Dermis blood vessel endothelial cell (primary cell): ENCODE measurements at regions not wholly inside any gene's neighbourhood (a gene's known extent, or its start where the extent isn't known, plus 50 kb on each side); places are given as distances from the start of the nearest gene placed in this dataset.

ENCODE experiments used
- DNase-seq: peaks from one replicate; pipeline ENCODE4 v3.0.0; 2010

DNA sequence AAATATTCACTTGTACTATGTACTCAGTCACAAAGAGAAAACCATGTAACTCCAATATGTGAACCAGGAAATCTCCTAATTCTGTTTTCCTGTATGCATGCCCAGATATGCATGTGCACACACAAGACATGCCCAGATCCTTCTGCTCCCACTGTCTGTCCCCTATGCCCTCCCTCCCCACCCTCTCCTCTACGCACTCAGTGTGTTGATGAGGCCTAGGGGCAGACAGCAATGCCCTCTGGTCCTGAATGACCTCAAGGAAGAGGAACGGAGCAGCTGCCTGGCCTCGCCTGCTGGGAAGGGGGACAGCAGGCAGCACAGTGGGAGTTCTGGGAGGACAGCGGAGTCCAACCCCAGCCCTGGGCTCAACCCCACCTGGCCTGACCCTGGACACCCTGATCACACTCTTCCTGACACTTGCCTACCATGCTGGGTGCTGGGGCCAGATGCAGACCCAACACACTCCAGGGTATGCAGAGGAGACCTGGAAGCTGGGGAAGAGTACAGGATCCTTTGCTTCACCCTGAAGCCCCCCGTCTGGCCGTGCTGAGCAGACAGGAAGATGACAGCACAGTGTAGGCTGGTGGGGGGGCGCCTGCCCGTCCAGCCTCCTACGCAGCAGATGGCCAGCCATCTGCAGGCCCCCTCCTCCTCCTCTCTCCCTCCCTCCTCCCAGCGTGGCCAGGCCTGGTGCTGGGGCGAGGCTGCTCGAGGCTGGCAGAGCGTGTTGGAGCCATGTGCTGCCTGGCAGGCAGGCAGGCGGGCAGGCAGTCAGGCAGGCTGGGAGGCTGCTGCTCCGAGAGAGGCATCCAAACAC is 106.6 kb upstream of the NCOR2 start:
- DNase-seq, result no peak

DNA sequence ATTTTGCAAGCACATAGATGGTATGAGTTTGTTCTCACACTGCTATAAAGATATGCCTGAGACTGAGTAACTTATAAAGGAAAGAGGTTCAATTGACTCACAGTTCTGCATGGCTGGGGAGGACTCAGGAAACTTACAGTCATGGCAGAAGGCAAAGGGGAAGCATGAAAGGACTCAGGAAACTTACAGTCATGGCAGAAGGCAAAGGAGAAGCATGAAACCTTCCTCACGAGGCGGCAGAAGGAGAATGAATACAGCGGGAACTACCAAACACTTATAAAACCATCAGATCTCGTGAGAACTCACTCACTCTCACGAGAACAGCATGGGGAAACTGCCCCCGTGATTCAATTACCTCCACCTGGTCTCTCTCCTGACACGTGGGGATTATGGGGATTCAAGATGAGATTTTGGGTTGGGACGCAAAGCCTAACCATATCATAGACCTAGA is 101.9 kb upstream of the NCOR2 start:
- DNase-seq, result peak; percentile 71

GRCh38 chr12:124668602-124669001 is 101.2 kb upstream of the NCOR2 start:
- no peak for DNase-seq

DNA sequence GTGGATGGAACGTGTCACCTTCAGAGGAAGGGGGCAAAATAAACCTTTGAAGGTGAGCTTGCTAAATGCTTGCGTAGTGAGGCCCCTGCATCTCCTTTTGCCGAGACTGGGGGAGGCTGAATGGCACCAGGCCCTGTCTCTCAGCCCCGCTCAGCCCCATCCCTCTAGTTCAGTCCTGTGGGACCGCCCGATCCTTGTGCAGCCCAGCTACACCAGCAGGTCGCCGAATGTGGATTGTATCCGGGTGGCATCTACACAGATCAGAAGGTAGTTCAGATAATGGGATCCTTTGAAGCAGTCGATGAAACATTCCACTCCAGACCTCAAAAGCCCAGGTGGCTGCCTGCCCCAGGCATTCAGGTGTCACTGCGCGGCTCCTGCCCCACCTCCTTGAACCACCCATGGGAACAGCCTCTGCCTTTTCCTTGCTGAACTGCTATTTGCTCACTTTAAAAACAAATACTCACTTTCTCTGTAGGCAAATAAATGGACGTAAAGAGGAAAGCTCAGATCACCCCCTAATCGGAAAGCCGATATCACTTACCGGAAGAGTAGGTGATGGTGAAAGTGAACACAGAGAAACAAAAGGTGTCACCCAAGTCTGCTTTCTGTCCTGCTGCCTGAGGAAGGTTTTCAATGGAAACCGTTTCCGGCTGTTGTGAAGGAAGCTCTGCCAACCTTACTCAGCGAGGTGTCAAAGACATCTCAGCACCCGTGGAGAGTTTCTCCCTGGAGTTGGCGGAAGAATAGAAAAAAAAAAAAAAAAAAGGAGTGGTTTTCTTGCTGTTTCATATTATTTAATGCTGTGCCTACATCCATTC is 100.3 kb upstream of the NCOR2 start:
- DNase-seq, result no peak

DNA sequence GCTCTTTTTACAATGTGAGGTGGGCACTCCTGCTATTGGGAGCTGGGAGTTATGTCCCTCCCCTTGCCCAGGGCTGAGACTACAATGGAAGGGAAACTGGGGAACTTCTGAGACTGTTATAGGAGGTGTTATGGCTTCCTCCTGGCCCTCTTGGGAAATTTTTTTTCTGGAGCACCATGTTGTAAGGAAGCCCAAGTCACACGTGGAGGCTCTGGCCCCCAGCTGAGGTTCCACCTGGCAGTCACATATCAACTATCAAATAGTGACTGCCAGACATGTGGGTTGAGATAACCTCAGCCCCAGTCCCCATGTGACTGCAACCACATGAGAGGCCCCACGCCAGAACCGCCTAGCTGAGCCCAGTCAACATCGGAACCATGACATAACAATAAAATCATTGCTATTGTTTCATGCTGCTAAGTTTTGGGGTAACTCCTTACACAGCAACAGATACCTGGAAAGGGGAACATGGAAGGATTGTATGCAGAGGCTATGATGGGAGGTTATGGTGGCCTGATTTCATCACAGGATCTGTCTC is 99.4 kb upstream of the NCOR2 start:
- DNase-seq, result no peak

DNA sequence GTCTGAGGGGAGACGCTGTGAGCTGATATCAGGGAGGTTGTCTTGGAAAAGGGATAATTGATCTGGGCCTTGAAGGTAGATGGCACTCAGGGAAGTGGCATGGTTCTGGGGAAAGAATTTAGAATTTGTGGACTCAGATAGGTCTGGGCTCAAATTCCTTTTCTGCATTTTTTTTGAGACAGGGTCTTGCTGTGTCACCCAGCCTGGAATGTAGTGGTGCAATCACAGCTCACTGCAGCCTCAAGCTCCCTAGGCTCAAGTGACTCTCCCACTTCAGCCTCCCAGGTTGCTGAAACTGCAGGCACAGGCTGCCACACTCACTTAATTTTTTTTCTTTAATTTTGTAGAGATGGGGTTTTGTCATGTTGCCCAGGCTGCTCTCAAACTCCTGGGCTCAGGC is 98.1 kb upstream of the NCOR2 start:
- DNase-seq, result no peak

DNA sequence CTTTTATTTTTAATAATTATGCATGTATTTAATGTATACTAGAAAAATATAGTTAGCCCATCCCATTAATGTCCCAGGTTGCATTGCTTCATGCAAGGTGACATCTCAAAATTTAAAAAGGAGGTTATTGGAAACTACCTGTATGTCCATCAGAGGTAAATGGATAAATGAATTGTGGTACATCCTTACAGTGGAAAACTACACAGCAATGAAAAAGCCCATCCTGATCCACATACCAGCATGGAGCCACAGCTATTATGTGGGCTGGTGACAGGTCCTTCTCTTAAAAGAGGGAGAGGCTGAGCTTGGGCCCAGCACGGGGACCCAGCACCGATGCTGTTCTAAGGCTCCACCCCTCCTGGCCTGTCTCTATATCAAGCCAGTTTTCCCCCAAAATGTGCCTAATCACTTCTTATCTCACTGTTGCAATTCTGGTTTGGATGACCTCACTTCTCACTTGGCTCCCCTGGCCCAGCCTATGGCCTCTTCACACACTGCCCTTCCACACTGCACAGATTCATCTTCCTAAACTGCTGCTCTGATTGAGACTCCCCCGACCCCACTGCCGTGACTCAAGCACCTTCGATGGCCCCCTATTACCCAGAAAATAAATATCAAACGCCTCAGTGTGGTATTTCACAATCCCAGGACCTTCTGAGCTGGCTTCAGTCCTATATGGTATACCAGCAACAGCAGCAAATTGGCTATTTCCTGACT is 97.1 kb upstream of the NCOR2 start:
- no peak for DNase-seq

- DNase-seq, result no peak
These were observed 96.5 kb upstream of the NCOR2 start for GRCh38 chr12:124663771-124664366.

DNA sequence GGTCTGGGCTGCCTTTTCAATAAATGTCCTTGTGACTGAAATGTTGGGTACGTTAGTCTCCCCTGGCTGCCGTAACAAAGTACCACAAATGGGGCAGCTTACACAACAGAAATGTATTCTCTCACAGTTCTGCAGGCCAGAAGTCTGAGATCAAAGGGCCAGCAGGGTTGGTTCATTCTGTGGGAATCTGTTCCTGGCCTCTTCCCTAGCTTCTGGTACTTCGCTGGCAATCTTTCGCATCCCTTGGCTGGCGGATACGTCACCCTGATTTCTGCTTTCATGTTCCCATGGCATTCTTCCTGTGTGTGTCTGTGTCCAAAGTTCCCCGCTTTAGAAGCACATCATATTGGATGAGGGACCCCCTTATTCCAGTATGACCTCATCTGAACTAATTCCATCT is 95.8 kb upstream of the NCOR2 start:
- peak; percentile 22 for DNase-seq

GRCh38 chr12:124661341-124661740 is 93.9 kb upstream of the NCOR2 start:
- no peak for DNase-seq

DNA sequence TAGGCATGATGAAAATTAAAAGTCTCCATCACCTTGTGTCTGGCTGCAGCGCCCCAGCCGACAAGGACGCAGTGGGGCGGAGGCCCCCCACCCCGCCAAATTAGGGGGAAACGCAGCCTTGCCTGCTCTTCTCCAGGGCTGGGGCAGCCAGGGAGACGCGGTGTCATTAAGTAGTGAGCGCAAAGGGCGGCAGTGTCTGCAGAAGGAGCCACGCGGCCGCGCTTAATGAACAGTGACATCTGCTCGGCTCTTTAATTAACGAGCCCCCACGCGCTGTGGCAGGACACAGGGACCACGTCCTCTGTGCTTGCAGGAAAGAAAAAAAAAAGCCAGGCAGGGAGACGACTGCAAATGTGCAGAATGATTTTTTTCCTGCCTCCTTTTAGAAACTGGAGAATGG is 93.4 kb upstream of the NCOR2 start:
- no peak for DNase-seq

GRCh38 chr12:124658806-124659402 is 91.5 kb upstream of the NCOR2 start:
- no peak for DNase-seq

DNA sequence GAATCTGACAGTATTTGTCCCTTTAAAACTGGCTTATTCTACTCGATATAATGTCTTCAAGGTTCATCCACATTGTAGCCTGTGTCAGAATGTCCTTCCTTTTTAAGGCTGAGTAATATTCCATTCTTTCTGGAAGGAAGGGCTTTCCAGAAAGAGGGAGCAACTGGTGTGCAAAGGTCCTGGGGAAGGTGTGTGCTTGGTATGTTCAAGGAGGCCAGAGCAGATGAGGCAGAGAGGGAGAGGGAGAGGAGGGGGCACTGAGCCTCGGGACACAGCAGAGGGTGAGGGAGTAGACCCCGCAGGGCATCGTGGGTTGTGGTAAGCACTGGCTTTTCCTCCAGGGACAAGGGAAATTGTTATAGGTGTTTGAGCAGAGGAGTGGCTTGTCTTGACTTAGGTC is 90.9 kb upstream of the NCOR2 start:
- no peak for DNase-seq

GRCh38 chr12:124656947-124657434 is 89.6 kb upstream of the NCOR2 start:
- DNase-seq, result no peak

DNA sequence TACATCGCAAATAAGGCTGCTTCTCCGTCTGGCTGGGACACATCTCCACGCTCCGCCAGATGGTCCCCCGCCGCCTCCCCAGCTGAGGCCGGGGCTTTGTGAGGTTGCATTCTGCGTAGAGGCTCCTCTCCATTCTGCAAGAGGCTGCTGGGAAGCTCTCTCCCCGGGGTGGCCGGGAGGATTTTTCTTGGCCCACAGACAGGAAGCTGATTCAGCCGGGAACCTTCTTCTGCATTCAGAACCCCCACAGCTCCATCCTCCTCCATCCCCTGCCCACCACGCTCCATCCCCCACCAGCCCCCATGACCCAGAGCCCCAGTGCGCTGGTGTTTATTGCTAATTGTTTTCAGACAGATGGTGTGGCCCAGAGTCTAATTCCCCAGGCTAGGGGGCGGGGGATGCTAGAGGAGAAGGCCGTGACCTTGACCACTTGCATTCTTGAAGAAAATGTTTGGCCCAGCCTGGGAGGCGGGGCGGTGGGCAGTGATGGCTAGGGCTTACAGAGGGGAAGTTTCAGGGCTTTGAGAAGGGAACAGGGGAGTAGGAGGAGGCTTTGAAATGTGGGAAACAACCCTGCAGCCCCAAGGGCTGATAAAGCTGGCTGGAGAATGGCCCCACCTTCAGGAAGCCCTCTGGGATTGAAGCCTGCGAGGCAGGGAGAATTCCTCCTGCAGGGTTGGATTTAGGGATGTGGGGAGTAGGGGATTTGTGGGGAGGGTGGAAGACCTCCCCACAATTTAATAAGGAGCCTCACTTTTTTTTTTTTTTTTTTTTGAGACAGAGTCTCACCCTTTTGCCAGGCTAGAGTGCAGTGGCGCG is 88.5 kb upstream of the NCOR2 start:
- DNase-seq, result peak; percentile 63

- peak; percentile 64 for DNase-seq
These were observed 87.8 kb upstream of the NCOR2 start for GRCh38 chr12:124655048-124655697.

DNA sequence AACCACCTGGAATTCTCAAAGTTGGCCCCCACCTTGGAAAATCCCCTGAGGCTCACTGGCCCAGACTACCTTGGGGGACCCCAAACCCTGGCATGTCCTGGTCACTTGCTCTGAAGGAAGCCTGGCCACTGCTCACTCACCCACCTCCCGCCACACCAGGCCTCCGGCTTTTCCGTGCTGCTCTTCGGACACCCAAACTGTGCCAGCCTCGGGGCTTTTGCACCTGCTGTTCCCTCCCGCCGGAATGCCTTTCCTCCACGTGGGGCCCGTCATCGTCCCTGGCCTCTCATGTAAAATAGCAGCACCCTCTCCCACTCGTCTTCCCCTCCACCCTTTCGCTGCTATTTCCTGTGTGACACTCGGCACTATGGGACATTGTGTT is 87.2 kb upstream of the NCOR2 start:
- no peak for DNase-seq

GRCh38 chr12:124653169-124653931 is 85.9 kb upstream of the NCOR2 start:
- no peak for DNase-seq

DNA sequence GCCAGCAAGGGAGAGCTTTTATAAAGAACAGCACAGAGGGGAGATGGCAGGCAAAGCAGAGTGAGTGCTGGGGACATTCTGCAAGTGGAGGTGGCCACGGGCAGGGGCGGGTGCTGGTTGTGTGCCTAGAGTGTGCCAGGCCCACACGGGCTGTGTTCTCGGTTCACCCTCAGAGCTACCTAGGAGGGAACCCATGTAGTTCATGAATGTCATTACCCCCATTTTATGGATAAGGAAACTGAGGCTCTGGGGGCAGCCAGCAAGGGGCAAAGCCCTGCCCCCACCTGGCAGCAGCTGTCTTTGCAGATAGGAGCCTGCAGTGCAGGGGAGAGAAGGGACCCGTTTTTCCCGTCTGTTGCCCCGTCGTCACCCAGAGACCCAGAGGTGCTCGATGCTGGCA is 85.2 kb upstream of the NCOR2 start:
- DNase-seq, result no peak
